ENCODE measurements at regions not wholly inside any gene's neighbourhood (a gene's known extent, or its start where the extent isn't known, plus 50 kb on each side); places are given as distances from the start of the nearest gene placed in this dataset.

DNA sequence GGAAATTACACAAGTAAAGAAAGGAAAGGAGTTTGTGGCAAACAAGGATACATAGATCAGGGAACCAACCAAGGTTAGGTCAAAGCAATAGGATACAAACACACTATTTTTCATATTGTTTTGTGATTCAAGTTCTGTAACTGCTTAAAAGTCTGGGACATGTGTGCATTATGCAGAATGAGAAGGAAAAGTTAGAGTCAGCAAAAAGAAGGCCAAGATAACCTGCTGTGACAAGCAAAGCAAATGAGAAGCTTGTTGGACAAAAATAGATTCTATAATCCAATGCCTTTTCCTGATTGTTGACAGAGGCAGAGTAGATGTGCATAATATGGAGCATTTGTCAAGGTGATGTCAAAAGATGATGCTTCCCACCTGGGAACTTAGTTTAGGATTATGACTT, 556.0 kb upstream of the CXADR start:
- TF ChIP-seq, protein P1, sequence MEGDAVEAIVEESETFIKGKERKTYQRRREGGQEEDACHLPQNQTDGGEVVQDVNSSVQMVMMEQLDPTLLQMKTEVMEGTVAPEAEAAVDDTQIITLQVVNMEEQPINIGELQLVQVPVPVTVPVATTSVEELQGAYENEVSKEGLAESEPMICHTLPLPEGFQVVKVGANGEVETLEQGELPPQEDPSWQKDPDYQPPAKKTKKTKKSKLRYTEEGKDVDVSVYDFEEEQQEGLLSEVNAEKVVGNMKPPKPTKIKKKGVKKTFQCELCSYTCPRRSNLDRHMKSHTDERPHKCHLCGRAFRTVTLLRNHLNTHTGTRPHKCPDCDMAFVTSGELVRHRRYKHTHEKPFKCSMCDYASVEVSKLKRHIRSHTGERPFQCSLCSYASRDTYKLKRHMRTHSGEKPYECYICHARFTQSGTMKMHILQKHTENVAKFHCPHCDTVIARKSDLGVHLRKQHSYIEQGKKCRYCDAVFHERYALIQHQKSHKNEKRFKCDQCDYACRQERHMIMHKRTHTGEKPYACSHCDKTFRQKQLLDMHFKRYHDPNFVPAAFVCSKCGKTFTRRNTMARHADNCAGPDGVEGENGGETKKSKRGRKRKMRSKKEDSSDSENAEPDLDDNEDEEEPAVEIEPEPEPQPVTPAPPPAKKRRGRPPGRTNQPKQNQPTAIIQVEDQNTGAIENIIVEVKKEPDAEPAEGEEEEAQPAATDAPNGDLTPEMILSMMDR (IDR thresholded peaks at IDR 0.05; ENCODE audit: low read depth, low read length), result no peak
- no peak for DNase-seq
- Histone ChIP-seq H3K36me3 (no peaks in the 10 kb centered on the region), H3K27me3 (ENCODE audit: insufficient read depth, low read depth, severe bottlenecking) (peaks cover 3% of the 10 kb centered on the region), H3K4me3 (ENCODE audit: low read depth, low read length) (no peak overlapping the region), H3K9me3 (ENCODE audit: severe bottlenecking) (no peaks in the 10 kb centered on the region), H3K27ac (no peak overlapping the region)

GRCh38 chr21:16965424-16965823, 547.4 kb upstream of the CXADR start:
- no peak for DNase-seq
- H3K27me3 ChIP-seq (ENCODE audit: insufficient read depth, low read depth, severe bottlenecking), result peaks cover 6% of the 10 kb centered on the region
- TF ChIP-seq, protein P1 (IDR thresholded peaks at IDR 0.05; ENCODE audit: low read depth, low read length), result no peak
- H3K9me3 ChIP-seq (ENCODE audit: severe bottlenecking), result no peaks in the 10 kb centered on the region
- no peaks in the 10 kb centered on the region for H3K36me3 ChIP-seq
- no peak overlapping the region for H3K27ac ChIP-seq
- no peak overlapping the region for H3K4me3 ChIP-seq (ENCODE audit: low read depth, low read length)

- TF ChIP-seq, protein P1 (IDR thresholded peaks at IDR 0.05; ENCODE audit: low read depth, low read length), result no peak
- Histone ChIP-seq H3K4me3 (ENCODE audit: low read depth, low read length) (no peak overlapping the region), H3K9me3 (ENCODE audit: severe bottlenecking) (no peaks in the 10 kb centered on the region), H3K27me3 (ENCODE audit: insufficient read depth, low read depth, severe bottlenecking) (peaks cover 3% of the 10 kb centered on the region), H3K36me3 (no peaks in the 10 kb centered on the region), H3K27ac (no peak overlapping the region)
- DNase-seq, result no peak
Measured at GRCh38 chr21:16968436-16968835, 544.4 kb upstream of the CXADR start.

DNA sequence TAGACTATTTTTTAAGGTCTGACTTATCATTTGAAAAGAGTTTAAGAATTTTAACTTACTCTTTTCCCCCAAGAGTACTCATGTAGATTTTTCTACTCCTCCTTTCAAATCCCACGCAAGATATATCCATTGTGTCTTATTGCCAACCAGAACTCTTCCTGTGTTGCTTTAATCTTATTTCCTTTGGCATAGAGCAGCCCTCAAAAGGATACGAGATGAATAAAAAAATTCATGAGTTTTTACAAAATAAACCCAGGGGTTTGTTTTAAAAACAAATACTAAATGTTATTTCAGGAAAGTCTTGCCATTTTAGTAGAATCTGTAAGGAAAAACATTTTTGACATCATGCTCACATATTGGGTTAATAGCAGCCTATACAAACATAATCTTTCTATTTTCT, 543.2 kb upstream of the CXADR start:
- Histone ChIP-seq H3K27ac (no peak overlapping the region), H3K36me3 (no peaks in the 10 kb centered on the region), H3K9me3 (ENCODE audit: severe bottlenecking) (no peaks in the 10 kb centered on the region), H3K27me3 (ENCODE audit: insufficient read depth, low read depth, severe bottlenecking) (peaks cover 3% of the 10 kb centered on the region), H3K4me3 (ENCODE audit: low read depth, low read length) (no peak overlapping the region)
- TF ChIP-seq, protein P1 (IDR thresholded peaks at IDR 0.05; ENCODE audit: low read depth, low read length), result no peak
- no peak for DNase-seq

DNA sequence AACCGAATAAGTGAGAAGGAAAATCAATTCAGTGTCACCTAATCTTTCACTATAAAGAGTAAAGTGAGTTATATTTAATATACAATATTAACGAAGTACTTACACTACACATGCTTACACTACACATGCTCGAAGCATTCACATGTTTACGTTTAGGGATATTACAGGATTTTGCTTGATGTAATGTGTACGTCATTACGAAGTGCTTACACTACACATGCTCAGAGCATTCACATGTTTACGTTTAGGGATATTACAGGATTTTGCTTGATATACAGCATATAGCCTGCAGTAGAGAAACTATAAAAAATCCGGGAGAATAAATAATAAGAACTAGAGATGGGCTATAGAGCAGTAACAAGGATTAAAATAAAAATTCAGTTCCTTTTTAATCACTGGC, 538.8 kb upstream of the CXADR start:
- Histone ChIP-seq H3K36me3 (no peaks in the 10 kb centered on the region), H3K4me3 (ENCODE audit: low read depth, low read length) (no peak overlapping the region), H3K9me3 (ENCODE audit: severe bottlenecking) (no peaks in the 10 kb centered on the region), H3K27ac (no peak overlapping the region), H3K27me3 (ENCODE audit: insufficient read depth, low read depth, severe bottlenecking) (no peaks in the 10 kb centered on the region)
- DNase-seq, result no peak
- TF ChIP-seq, protein P1 (IDR thresholded peaks at IDR 0.05; ENCODE audit: low read depth, low read length), result no peak

GRCh38 chr21:16976193-16976592, 536.6 kb upstream of the CXADR start:
- no peaks in the 10 kb centered on the region for H3K36me3 ChIP-seq
- H3K27me3 ChIP-seq (ENCODE audit: insufficient read depth, low read depth, severe bottlenecking), result no peaks in the 10 kb centered on the region
- no peak overlapping the region for H3K4me3 ChIP-seq (ENCODE audit: low read depth, low read length)
- H3K9me3 ChIP-seq (ENCODE audit: severe bottlenecking), result no peaks in the 10 kb centered on the region
- TF ChIP-seq, protein P1 (IDR thresholded peaks at IDR 0.05; ENCODE audit: low read depth, low read length), result no peak
- DNase-seq, result no peak
- H3K27ac ChIP-seq, result no peak overlapping the region
